Activated CD8-positive, alpha-beta memory T cell treated with anti-CD3 and anti-CD28 coated beads for 4 hours (primary cell): ENCODE measurements at regions not wholly inside any gene's neighbourhood (a gene's known extent, or its start where the extent isn't known, plus 50 kb on each side); places are given as distances from the start of the nearest gene placed in this dataset.
"Not testable (repeated sequence)": the region's sequence is repeated elsewhere in the genome, so short reads cannot be mapped to it uniquely, and the experiment has no call there.

Experiments used
- DNase-seq, 2 donors: peaks; one replicate each; pipeline ENCODE4 v3.0.0-alpha.2; 2020; ENCODE audit warnings: low read depth in 2 of 2

- DNase-seq: no peak
Measured at GRCh38 chr1:82377201-82377884, 576.6 kb downstream of the ADGRL2 start.

- no peak for DNase-seq
Measured at GRCh38 chr1:82373710-82374109, 573.0 kb downstream of the ADGRL2 start.

GRCh38 chr1:82371844-82372498 lies 571.2 kb downstream of the ADGRL2 start:
- DNase-seq: no peak

- DNase-seq: no peak
Measured at GRCh38 chr1:82367456-82367855, 566.7 kb downstream of the ADGRL2 start.

- DNase-seq: no peak
Measured at GRCh38 chr1:82366689-82367088, 566.0 kb downstream of the ADGRL2 start.

GRCh38 chr1:82359541-82359940 lies 558.8 kb downstream of the ADGRL2 start:
- not testable (repeated sequence) for DNase-seq

- not testable (repeated sequence) for DNase-seq
Measured at GRCh38 chr1:82358706-82359105, 558.0 kb downstream of the ADGRL2 start.

- not testable (repeated sequence) for DNase-seq
Measured at GRCh38 chr1:82354546-82354945, 553.8 kb downstream of the ADGRL2 start.

- DNase-seq: no peak
Measured at GRCh38 chr1:82348487-82348886, 547.8 kb downstream of the ADGRL2 start.

- DNase-seq: no peak
Measured at GRCh38 chr1:82346141-82346540, 545.4 kb downstream of the ADGRL2 start.

- DNase-seq: no peak
Measured at GRCh38 chr1:82343381-82343780, 542.6 kb downstream of the ADGRL2 start.

- no peak for DNase-seq
Measured at GRCh38 chr1:82337635-82338034, 536.9 kb downstream of the ADGRL2 start.

GRCh38 chr1:82330330-82330729 lies 529.6 kb downstream of the ADGRL2 start:
- no peak for DNase-seq

GRCh38 chr1:82329226-82329625 lies 528.5 kb downstream of the ADGRL2 start:
- no peak for DNase-seq

- no peak for DNase-seq
Measured at GRCh38 chr1:82323144-82323841, 522.6 kb downstream of the ADGRL2 start.

- no peak for DNase-seq
Measured at GRCh38 chr1:82321794-82322193, 521.1 kb downstream of the ADGRL2 start.

- DNase-seq: no peak
Measured at GRCh38 chr1:82319546-82319945, 518.8 kb downstream of the ADGRL2 start.

GRCh38 chr1:82318921-82319320 lies 518.2 kb downstream of the ADGRL2 start:
- DNase-seq: no peak

- no peak for DNase-seq
Measured at GRCh38 chr1:82318265-82318664, 517.5 kb downstream of the ADGRL2 start.

- DNase-seq: no peak
Measured at GRCh38 chr1:82317671-82318070, 516.9 kb downstream of the ADGRL2 start.

- no peak for DNase-seq
Measured at GRCh38 chr1:82299656-82300055, 498.9 kb downstream of the ADGRL2 start.

GRCh38 chr1:82299056-82299455 lies 498.3 kb downstream of the ADGRL2 start:
- DNase-seq: no peak
